Mesenchymal stem cell (in vitro differentiated cells and primary cell): ENCODE measurements at regions not wholly inside any gene's neighbourhood (a gene's known extent, or its start where the extent isn't known, plus 50 kb on each side); places are given as distances from the start of the nearest gene placed in this dataset.

Experiments used
- DNase-seq: peaks from one replicate; pipeline ENCODE4 v3.0.0-alpha.2; 2013
- H2AFZ ChIP-seq: one replicate; pipeline ENCODE4 v1.6.1; 2013; ENCODE audit warnings: low read depth, mild to moderate bottlenecking, control low read depth, inconsistent platforms, low read length, moderate library complexity
- H2AK5ac ChIP-seq: 2 replicates; pipeline ENCODE4 v1.6.1; 2013; ENCODE audit warnings: low read length, moderate library complexity, mild to moderate bottlenecking, inconsistent platforms; ENCODE audit not compliant: severe bottlenecking
- H2BK120ac ChIP-seq: one replicate; pipeline ENCODE4 v1.6.1; 2013; ENCODE audit warnings: low read depth, mild to moderate bottlenecking, inconsistent platforms, low read length, moderate library complexity
- H2BK12ac ChIP-seq, 2 experiments: one replicate each; pipeline ENCODE4 v1.6.1; 2013; ENCODE audit warnings: inconsistent platforms in 2 of 2, low read length in 2 of 2, mild to moderate bottlenecking in 2 of 2, moderate library complexity in 2 of 2, control low read depth in 1 of 2
- H2BK15ac ChIP-seq: one replicate; pipeline ENCODE4 v1.6.1; 2013; ENCODE audit warnings: mild to moderate bottlenecking, low read depth, inconsistent platforms; ENCODE audit not compliant: poor library complexity, severe bottlenecking
- H2BK5ac ChIP-seq: 2 replicates; pipeline ENCODE4 v1.6.1; 2013; ENCODE audit warnings: low read depth, mild to moderate bottlenecking, low read length, control low read depth, inconsistent platforms; ENCODE audit not compliant: poor library complexity, severe bottlenecking
- H3K14ac ChIP-seq, 2 experiments: one replicate each; pipeline ENCODE4 v1.6.1; 2013; ENCODE audit warnings: inconsistent platforms in 2 of 2, low read length in 2 of 2, control low read depth in 1 of 2, mild to moderate bottlenecking in 1 of 2, moderate library complexity in 1 of 2
- H3K18ac ChIP-seq, 2 experiments: one replicate each; pipeline ENCODE4 v1.6.1; 2013; ENCODE audit warnings: inconsistent platforms in 2 of 2, low read length in 2 of 2, control low read depth in 1 of 2, low read depth in 1 of 2, mild to moderate bottlenecking in 1 of 2
- H3K23ac ChIP-seq, 2 experiments: one replicate each; pipeline ENCODE4 v1.6.1; 2013; ENCODE audit warnings: inconsistent platforms in 2 of 2, low read length in 2 of 2, mild to moderate bottlenecking in 2 of 2, moderate library complexity in 2 of 2, control low read depth in 1 of 2
- H3K27ac ChIP-seq: 2 replicates; pipeline ENCODE4 v1.5.1; 2013; ENCODE audit warnings: mild to moderate bottlenecking, moderate library complexity, low read length, control low read depth, inconsistent platforms; ENCODE audit not compliant: poor library complexity, severe bottlenecking
- H3K27me3 ChIP-seq, 2 experiments: 2 replicates each; pipeline versions ENCODE4 v1.6.1 to v1.7.0; 2013; ENCODE audit warnings: low read length in 2 of 2, mild to moderate bottlenecking in 2 of 2, moderate library complexity in 2 of 2, control low read depth in 1 of 2, inconsistent platforms in 1 of 2; ENCODE audit not compliant: control insufficient read depth in 1 of 2, insufficient read depth in 1 of 2
- H3K36me3 ChIP-seq, 2 experiments: 2 replicates each; pipeline versions ENCODE4 v1.6.1 to v1.7.0; 2013; ENCODE audit warnings: low read length in 2 of 2, control low read depth in 1 of 2, inconsistent platforms in 1 of 2, low read depth in 1 of 2, mild to moderate bottlenecking in 1 of 2; ENCODE audit not compliant: insufficient read depth in 2 of 2, control insufficient read depth in 1 of 2
- H3K4ac ChIP-seq, 2 experiments: one replicate each; pipeline ENCODE4 v1.6.1; 2013; ENCODE audit warnings: inconsistent platforms in 2 of 2, low read length in 2 of 2, mild to moderate bottlenecking in 2 of 2, moderate library complexity in 2 of 2, control low read depth in 1 of 2, low read depth in 1 of 2
- H3K4me1 ChIP-seq: 2 replicates; pipeline ENCODE4 v1.6.1; 2013; ENCODE audit warnings: low read depth, low read length, control low read depth; ENCODE audit not compliant: control insufficient read depth, insufficient read depth
- H3K4me2 ChIP-seq: 2 replicates; pipeline ENCODE4 v1.6.1; 2013; ENCODE audit warnings: low read length, mild to moderate bottlenecking, inconsistent platforms; ENCODE audit not compliant: poor library complexity, severe bottlenecking
- H3K4me3 ChIP-seq, 2 experiments: 2 replicates each; pipeline versions ENCODE4 v1.5.1 to v1.7.0; 2013; ENCODE audit warnings: low read length in 2 of 2, mild to moderate bottlenecking in 2 of 2, control low read depth in 1 of 2, low read depth in 1 of 2; ENCODE audit not compliant: insufficient read depth in 1 of 2
- H3K79me1 ChIP-seq: replicated peaks from 2 replicates; pipeline ENCODE4 v1.6.1; 2013; ENCODE audit warnings: mild to moderate bottlenecking, control low read depth, low read length, inconsistent platforms; ENCODE audit not compliant: poor library complexity, severe bottlenecking
- H3K9ac ChIP-seq: 2 replicates; pipeline ENCODE4 v1.7.0; 2013; ENCODE audit warnings: mild to moderate bottlenecking, low read length, moderate library complexity
- H3K9me3 ChIP-seq: 2 replicates; pipeline ENCODE4 v1.7.0; 2013; ENCODE audit warnings: mild to moderate bottlenecking, low read length; ENCODE audit not compliant: control insufficient read depth
- H4K8ac ChIP-seq: one replicate; pipeline ENCODE4 v1.6.1; 2013; ENCODE audit warnings: inconsistent platforms, mild to moderate bottlenecking, low read length, moderate library complexity
- H4K91ac ChIP-seq: one replicate; pipeline ENCODE4 v1.6.1; 2013; ENCODE audit warnings: mild to moderate bottlenecking, low read length, inconsistent platforms
- WGBS: methylation state at CpG from one replicate; pipeline ENCODE4 v1.1.7; 2013; ENCODE audit warnings: mixed read lengths; 5-methylcytosine and 5-hydroxymethylcytosine counted together

DNA sequence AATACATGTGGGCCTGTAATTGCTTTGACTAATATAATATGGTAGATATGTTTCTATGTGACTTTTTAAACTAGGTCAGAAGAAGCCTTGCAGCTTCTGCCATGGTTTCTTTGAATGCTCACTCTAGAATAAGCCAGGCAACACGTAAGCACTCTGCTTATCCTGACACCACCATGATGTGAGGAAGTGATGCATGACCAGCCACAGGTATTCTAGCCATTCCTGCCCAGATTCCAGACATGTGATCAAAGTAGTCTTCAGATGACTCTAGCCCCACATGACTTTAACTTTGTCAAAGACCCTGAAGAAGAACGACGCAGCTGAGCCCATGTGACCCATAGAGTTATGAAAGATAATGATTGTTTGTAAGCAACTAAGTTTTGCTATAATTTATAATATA, 276.1 kb upstream of the NCAM1 start:
- Histone ChIP-seq H3K23ac (no peak overlapping the region), H3K4ac (no peak overlapping the region), H3K36me3 (no peaks in the 10 kb centered on the region), H3K18ac (no peak overlapping the region), H3K4me1 (no peaks in the 10 kb centered on the region), H3K9me3 (no peaks in the 10 kb centered on the region), H4K8ac (no peak overlapping the region), H3K14ac (no peak overlapping the region), H2BK5ac (no peak overlapping the region), H2AFZ (no peak overlapping the region), H2BK12ac (no peak overlapping the region), H4K91ac (no peak overlapping the region), H3K27me3 (peaks cover 0 to 2% of the 10 kb centered on the region in 2 experiments), H3K79me1 (no peaks in the 10 kb centered on the region), H3K9ac (no peak overlapping the region), H3K4me2 (no peak overlapping the region), H3K27ac (no peak overlapping the region), H2BK120ac (no peak overlapping the region), H2AK5ac (no peak overlapping the region), H2BK15ac (no peak overlapping the region), H3K4me3 (no peak overlapping the region)
- 51% methylated on average over 1 of the region's 3 CpGs for WGBS
- DNase-seq, result no peak

DNA sequence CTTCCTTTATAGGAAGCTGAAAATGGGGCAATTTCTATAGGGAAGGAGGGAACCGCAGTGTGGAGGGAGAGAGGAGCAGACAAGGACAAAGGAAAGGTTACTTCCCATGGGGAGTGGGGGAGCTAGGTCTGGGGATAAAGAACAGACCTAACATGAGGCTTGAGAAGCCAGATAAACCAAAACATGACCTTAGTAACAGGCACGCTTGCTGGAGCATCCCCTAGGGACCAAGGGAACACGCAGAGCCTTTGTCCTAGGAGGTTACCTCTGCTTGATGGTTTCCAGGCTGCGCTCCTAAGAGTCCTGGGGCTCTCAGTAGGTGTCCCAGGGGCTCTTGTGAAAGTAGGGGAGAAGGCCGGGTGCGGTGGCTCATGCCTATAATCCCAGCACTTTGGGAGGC, 271.4 kb upstream of the NCAM1 start:
- Histone ChIP-seq H3K4me2 (no peak overlapping the region), H3K23ac (no peak overlapping the region), H3K27me3 (peaks cover 0 to 2% of the 10 kb centered on the region in 2 experiments), H4K8ac (no peak overlapping the region), H3K4me3 (no peak overlapping the region), H3K14ac (peak overlapping the region in 1 of 2 experiments; percentile 37), H3K4me1 (no peaks in the 10 kb centered on the region), H3K36me3 (no peaks in the 10 kb centered on the region), H3K27ac (no peak overlapping the region), H3K9me3 (no peaks in the 10 kb centered on the region), H3K18ac (no peak overlapping the region), H3K79me1 (no peaks in the 10 kb centered on the region), H2AFZ (no peak overlapping the region), H3K4ac (no peak overlapping the region), H4K91ac (peak overlapping the region; percentile 8), H2BK12ac (no peak overlapping the region), H2BK120ac (no peak overlapping the region), H2BK5ac (no peak overlapping the region), H2BK15ac (no peak overlapping the region), H3K9ac (no peak overlapping the region), H2AK5ac (no peak overlapping the region)
- no peak for DNase-seq
- 80% methylated on average over 6 of the region's 6 CpGs for WGBS

GRCh38 chr11:112693781-112694180, 267.4 kb upstream of the NCAM1 start:
- H3K9me3 ChIP-seq, result no peaks in the 10 kb centered on the region
- H3K27ac ChIP-seq, result no peak overlapping the region
- H4K91ac ChIP-seq, result no peak overlapping the region
- no peak overlapping the region for H3K18ac ChIP-seq
- H3K4me2 ChIP-seq, result no peak overlapping the region
- no peak overlapping the region for H3K4ac ChIP-seq
- no peak overlapping the region for H2AK5ac ChIP-seq
- no peak overlapping the region for H4K8ac ChIP-seq
- no peak overlapping the region for H2BK5ac ChIP-seq
- H3K14ac ChIP-seq, result no peak overlapping the region
- H2BK120ac ChIP-seq, result no peak overlapping the region
- H3K27me3 ChIP-seq, result peaks cover 0 to 19% of the 10 kb centered on the region in 2 experiments
- no peak overlapping the region for H3K4me3 ChIP-seq
- no peak overlapping the region for H2BK12ac ChIP-seq
- no peak for DNase-seq
- H2BK15ac ChIP-seq, result no peak overlapping the region
- no peak overlapping the region for H3K9ac ChIP-seq
- H2AFZ ChIP-seq, result no peak overlapping the region
- H3K79me1 ChIP-seq, result no peaks in the 10 kb centered on the region
- H3K36me3 ChIP-seq, result no peaks in the 10 kb centered on the region
- no peak overlapping the region for H3K23ac ChIP-seq
- no peaks in the 10 kb centered on the region for H3K4me1 ChIP-seq
- 100% methylated on average over 1 of the region's 2 CpGs for WGBS

GRCh38 chr11:112694245-112694644, 267.0 kb upstream of the NCAM1 start:
- Histone ChIP-seq H3K27me3 (peaks cover 0 to 19% of the 10 kb centered on the region in 2 experiments), H3K9ac (no peak overlapping the region), H3K4me1 (no peaks in the 10 kb centered on the region), H3K4me2 (no peak overlapping the region), H4K8ac (no peak overlapping the region), H3K36me3 (no peaks in the 10 kb centered on the region), H3K27ac (no peak overlapping the region), H3K18ac (no peak overlapping the region), H3K23ac (no peak overlapping the region), H3K14ac (no peak overlapping the region), H2AK5ac (no peak overlapping the region), H4K91ac (no peak overlapping the region), H3K9me3 (no peaks in the 10 kb centered on the region), H2BK15ac (no peak overlapping the region), H2AFZ (no peak overlapping the region), H2BK120ac (no peak overlapping the region), H3K4me3 (no peak overlapping the region), H2BK12ac (no peak overlapping the region), H3K4ac (no peak overlapping the region), H3K79me1 (no peaks in the 10 kb centered on the region), H2BK5ac (no peak overlapping the region)
- DNase-seq, result no peak
- 92% methylated on average over 1 of the region's 1 CpG for WGBS
